Left forelimb (tissue), 1 donor: ENCODE measurements at regions not wholly inside any gene's neighbourhood (a gene's known extent, or its start where the extent isn't known, plus 50 kb on each side); places are given as distances from the start of the nearest gene placed in this dataset.
A peak's percentile ranks its signal among the peaks of the same experiment; 100 is the strongest.

Experiments used
- DNase-seq: peaks from one replicate; pipeline ENCODE4 v3.0.0-alpha.2; 2018; ENCODE audit warnings: low spot score

- no peak for DNase-seq
Observed at GRCh38 chr22:49051491-49052022, 776.1 kb downstream of the BRD1 start.

GRCh38 chr22:49049691-49050090 lies 778.0 kb downstream of the BRD1 start:
- DNase-seq = no peak

- DNase-seq = no peak
Observed at GRCh38 chr22:49048591-49048990, 779.1 kb downstream of the BRD1 start.

GRCh38 chr22:49047447-49047846 lies 780.2 kb downstream of the BRD1 start:
- no peak for DNase-seq

- DNase-seq = peak; percentile 50
Observed at GRCh38 chr22:49046546-49047361, 780.9 kb downstream of the BRD1 start.

GRCh38 chr22:49046000-49046545 lies 781.6 kb downstream of the BRD1 start:
- no peak for DNase-seq

- DNase-seq = no peak
Observed at GRCh38 chr22:49045276-49045675, 782.4 kb downstream of the BRD1 start.

GRCh38 chr22:49044776-49045175 lies 782.9 kb downstream of the BRD1 start:
- no peak for DNase-seq

- DNase-seq = no peak
Observed at GRCh38 chr22:49044091-49044490, 783.6 kb downstream of the BRD1 start.

- no peak for DNase-seq
Observed at GRCh38 chr22:49042877-49043859, 784.5 kb downstream of the BRD1 start.

- DNase-seq = no peak
Observed at GRCh38 chr22:49042066-49042465, 785.6 kb downstream of the BRD1 start.

- no peak for DNase-seq
Observed at GRCh38 chr22:49040754-49041467, 786.8 kb downstream of the BRD1 start.

- no peak for DNase-seq
Observed at GRCh38 chr22:49040111-49040510, 787.6 kb downstream of the BRD1 start.

GRCh38 chr22:49039625-49040024 lies 788.0 kb downstream of the BRD1 start:
- no peak for DNase-seq

- DNase-seq = no peak
Observed at GRCh38 chr22:49037701-49038245, 789.9 kb downstream of the BRD1 start.

GRCh38 chr22:49036513-49036912 lies 791.2 kb downstream of the BRD1 start:
- DNase-seq = no peak

- DNase-seq = no peak
Observed at GRCh38 chr22:49035818-49036457, 791.7 kb downstream of the BRD1 start.

- DNase-seq = no peak
Observed at GRCh38 chr22:49034836-49035817, 792.5 kb downstream of the BRD1 start.

GRCh38 chr22:49033616-49034015 lies 794.1 kb downstream of the BRD1 start:
- DNase-seq = no peak

- no peak for DNase-seq
Observed at GRCh38 chr22:49032821-49033220, 794.9 kb downstream of the BRD1 start.
